HG02938 (cell line): ENCODE measurements at regions not wholly inside any gene's neighbourhood (a gene's known extent, or its start where the extent isn't known, plus 50 kb on each side); places are given as distances from the start of the nearest gene placed in this dataset.

Source experiments
- ATAC-seq: cut with Tn5 transposase; IDR thresholded peaks from one replicate; pipeline ENCODE4 v1.9.1; 2021; ENCODE audit warnings: mild to moderate bottlenecking, moderate library complexity; ENCODE audit not compliant: unreplicated experiment

DNA sequence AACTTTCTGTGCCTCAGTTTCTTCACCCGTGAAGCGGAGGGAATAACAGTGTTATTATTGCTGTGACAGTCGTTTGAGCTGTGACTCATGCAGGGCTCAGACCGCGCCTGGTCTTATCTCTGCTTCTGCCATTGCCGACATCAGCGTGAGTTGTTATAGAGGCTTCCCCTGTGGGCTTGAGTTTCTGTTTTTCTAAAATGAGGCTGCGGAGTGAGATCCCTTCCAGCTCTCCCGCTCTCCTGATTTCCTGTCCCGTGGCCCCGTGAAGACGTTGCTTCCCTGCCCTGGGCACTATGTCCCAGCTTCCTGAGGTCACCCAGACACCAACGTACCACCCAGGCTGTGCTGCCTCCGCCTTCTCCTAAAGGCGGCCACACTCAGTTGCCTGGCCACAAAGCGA is 278.5 kb downstream of the BMP7 start:
- ATAC-seq, result no peak

DNA sequence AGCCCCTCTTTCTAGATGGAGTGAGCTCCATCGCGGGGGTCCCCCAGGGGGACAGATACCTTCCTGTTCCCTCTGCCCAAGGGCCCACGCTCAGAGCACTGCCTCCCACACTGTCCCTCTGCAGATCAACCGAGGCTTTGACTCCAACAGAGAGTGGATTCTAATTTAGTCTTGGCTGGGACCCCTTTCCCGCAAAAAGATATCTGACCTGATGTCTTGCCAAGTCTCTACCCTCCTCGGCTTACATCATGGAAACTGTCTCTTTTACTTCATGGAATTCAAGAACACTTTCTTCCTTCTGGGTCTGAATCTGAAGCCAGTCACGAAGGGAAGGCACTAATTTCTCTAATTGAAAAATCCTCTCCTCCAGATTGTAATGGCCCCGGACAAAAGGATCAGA is 278.0 kb downstream of the BMP7 start:
- ATAC-seq, result no peak

DNA sequence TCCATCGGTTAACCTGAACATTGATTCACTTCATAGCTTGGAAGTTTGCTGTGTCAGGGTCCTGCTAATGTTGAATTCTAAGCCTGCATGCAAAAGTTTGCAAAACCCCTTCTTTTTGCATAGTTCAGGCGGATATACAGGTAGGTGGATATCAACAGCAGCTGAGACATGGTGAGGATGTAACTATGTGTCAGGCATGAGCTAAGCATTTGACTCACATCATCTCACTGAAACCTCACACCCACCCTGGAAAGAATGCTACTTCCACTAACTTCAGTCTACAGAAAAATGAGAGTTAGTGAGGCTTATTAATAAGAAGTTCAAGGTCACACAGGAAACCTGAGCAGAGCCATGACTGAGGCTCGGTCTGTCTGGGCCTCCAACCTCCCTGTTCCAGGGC is 276.9 kb downstream of the BMP7 start:
- no peak for ATAC-seq

DNA sequence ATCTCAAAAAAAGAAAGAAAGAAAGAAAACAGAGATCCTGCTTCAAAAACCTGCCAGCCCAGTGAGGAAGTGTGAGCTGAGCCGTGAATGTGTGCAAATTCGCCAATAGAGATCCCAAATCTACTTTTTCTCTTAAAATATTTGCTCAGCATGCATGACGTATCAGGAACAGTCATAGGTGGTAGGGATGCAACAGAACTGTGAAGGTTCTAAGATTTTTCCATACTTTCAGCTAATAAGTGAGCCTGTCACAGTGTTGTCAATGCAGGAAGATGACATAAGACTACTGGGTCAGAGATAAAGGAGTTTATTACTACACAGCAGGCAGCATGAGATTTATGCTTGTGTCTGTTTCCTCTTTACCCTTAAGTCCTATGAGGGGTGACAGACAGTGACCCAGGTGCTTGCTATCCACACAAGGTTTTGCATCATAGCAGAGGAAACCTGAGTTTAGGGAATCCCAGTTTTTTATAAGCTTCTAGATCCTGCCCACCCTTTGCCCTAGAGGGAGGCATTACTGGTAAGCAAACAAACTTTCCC is 273.4 kb downstream of the BMP7 start:
- ATAC-seq, result no peak

DNA sequence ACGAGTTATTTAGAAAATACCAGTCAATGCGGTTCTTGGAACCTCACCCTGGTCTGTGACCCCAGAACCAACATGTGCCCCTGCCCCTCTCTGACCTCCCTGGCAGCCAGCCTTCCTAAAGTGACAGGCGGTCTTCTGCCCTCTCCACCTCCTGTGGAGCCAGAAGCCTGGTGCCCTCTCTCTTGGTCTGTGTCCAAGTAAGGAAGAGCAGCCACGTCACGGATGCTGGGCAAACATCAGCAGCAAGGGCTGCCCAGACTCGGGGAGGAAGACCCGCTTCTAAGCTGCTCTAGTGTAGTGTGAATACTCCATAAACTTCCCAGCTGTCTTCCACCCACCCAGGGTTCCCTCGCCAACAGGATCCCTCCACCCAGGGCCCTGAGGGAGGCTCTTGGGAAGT is 272.4 kb downstream of the BMP7 start:
- ATAC-seq, result no peak

DNA sequence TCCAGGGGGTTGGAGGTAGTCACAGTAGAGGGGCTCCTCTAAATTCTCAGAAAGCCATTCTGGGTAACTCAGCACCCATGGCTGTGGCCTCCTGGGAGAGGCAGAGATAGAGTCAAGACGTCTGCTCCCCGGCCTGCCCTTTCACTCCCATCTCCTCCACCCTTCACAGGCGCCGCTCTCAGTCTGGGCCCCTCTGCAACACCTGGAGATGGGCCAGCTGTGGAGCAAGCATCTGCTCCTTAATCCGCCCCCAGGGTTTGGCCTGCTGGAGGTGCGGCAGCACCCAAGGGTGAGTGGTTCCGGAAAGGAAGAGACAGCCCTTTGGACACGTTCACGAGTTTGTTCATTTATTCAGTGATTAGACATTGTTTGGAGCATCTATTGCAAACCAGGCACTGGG is 271.3 kb downstream of the BMP7 start:
- ATAC-seq, result no peak

DNA sequence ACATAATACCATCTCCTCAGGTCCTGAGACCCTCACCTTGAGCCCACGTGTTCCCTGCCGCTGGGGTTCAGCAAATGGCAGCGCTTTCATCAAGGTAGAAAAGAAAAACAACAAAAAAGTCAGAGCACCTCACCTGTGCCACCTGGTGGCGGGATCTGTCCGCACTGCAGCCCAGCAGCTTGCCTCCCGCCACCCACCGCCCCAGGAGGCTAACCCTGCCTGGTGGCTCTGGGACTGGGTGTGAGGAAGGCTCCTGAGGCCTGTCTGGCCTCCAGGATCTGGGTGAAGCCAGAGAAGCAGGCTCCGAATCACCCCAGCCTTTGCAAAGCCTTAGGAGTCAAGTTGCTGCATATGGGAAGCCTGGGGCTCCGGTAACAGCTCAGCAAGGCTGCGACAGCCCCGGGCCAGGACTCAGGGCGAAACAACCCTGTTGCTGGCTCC is 270.8 kb downstream of the BMP7 start:
- no peak for ATAC-seq

DNA sequence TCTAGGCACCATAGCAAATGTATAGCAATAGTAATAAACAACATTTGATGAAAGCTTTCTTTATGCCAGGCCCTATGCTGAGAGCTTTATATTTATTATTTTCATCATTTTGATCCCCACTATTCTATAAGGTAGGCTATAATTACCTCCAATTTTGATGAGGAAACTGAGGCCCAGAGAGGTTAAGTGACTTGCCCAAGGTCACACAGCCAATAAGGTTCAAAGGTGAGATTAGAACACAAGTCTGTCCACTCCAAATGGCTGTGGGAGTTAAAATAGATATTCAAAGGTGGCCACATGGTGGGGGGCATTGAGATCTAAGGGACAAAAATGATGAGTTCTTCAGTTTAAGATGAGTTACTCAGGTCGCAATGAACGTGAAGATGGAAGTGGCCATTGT is 269.9 kb downstream of the BMP7 start:
- no peak for ATAC-seq

DNA sequence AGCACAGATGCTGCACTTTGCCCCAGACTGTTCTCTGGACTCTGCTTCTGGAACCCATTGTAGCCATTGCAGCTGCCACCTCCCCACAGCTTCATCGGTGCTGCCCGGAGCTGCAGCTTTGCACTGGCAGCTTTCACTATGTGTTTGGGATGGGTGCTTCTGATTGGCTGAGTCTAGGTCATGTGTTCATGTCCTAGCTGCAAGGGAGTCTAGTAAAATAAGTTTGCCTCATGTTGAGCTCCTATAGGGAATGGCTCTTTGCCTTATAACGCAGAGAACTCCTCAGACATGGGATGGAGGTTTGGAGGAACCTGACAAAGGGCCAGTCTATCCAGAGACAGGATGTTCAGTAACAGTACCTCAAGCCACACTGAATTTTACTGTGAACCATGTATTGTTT is 268.0 kb downstream of the BMP7 start:
- ATAC-seq, result no peak

DNA sequence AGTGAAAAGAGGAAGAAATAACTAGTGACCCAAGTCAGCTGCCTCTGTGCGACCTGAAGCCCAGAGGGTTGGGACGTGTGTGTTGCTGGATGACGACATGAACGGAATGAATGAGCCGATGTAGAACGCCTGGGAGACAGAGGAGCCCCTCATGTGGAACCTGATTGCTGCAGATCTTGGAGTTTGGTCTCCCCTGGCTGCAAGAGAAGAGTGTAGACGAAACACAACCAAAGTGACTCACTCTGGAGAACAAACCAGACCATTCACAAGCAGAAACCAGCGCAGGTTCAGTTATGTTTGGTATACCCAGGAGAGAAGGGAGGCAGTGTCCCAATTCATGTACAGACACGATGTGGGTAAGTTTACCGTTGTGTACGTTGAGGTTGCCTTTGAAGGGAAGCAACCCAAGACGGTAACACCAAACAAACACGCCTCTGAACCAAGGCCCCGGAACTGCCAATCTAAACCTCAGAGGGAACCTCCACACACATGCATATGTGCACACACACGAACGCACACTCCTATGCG is 265.9 kb downstream of the BMP7 start:
- ATAC-seq, result no peak

DNA sequence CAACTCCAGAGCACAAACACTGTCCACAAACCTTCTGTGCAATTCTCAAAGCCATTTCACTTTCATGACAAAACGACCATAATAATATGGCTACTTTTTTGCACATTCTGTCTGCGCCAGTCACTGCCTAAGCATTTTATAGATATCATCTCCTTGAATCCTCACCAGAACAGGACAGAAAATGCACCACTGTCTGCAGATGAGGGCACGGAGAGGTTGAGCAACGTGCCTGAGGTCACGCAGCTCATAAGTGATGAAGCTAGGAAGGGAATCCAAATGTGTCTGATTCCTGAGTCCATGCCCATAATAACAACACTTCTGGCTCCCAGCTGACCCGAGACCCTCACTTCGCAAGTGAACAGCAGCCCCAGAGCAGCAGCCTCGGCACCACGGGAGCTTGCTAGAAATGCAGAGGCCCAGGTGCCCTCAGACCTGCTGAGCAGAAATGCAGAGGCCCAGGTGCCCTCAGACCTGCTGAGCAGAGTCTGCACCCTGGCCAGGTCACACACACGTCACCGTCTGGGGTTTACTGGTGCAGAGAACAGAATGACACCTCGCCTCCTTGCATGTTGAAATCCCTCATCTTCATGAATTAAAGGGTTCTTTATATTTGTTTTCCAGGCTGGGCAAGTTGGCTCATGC is 265.2 kb downstream of the BMP7 start:
- no peak for ATAC-seq

DNA sequence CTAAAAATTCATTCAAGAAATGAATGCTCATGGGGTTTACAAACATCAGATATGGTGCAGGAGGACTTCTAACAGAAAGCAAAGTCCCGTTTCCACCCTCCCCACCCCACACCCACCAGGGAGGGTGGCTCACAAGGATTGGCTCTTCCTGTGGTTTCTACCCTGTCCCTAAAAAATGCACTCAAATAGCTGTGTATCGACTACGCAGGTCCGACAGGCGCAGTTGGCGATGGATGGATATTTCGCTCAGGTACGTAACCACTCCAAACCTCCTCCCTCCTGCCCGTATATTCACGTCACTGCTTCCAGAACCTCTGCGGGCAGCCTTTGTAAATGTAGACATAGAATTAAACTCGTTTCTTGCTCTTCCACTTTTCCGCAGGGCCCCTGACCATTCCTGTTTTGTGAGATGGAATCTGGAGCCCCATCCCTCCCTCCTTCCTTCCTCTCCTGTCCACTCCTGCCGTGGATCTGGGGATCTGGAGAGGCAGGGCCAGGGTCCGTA is 264.3 kb downstream of the BMP7 start:
- no peak for ATAC-seq

DNA sequence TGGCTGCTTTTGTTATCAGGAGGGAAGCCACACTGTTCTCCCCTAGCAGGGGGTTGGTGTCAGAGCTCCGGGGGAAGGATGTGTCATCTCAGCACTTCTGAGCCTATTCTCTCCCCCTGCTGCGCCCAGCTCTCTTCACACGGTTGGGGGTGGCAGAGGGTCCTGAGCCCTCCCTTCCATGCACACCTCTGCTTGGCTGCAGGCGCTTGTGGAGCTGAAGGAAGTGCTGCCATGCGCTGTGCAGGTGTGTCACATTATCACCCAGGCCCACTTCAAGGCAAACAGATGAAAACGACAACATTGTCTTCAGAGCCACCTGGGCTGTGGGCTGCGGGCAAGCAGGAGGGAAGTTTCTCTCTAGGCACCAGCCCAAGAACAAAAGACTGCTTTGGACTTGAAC is 263.4 kb downstream of the BMP7 start:
- ATAC-seq, result no peak

DNA sequence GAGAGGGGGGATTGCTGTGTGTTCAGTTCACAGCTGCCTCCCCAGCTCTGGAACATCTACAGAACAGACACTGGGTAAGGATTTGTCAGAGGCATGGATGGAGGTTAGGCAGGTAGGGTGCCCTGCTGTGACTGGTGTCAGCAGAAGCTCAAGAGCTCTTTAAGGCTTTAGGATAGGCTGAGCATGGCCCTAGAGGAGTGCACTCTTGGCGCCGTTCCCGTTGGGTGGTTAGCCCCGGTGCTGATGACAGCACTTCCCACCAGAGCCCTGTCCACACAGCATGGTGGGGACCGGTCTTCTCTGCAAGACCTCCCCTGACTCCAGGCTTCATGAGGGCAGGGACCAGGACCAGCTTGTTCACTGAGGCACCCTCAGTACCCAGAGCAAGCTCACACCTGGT is 262.0 kb downstream of the BMP7 start:
- ATAC-seq, result no peak

DNA sequence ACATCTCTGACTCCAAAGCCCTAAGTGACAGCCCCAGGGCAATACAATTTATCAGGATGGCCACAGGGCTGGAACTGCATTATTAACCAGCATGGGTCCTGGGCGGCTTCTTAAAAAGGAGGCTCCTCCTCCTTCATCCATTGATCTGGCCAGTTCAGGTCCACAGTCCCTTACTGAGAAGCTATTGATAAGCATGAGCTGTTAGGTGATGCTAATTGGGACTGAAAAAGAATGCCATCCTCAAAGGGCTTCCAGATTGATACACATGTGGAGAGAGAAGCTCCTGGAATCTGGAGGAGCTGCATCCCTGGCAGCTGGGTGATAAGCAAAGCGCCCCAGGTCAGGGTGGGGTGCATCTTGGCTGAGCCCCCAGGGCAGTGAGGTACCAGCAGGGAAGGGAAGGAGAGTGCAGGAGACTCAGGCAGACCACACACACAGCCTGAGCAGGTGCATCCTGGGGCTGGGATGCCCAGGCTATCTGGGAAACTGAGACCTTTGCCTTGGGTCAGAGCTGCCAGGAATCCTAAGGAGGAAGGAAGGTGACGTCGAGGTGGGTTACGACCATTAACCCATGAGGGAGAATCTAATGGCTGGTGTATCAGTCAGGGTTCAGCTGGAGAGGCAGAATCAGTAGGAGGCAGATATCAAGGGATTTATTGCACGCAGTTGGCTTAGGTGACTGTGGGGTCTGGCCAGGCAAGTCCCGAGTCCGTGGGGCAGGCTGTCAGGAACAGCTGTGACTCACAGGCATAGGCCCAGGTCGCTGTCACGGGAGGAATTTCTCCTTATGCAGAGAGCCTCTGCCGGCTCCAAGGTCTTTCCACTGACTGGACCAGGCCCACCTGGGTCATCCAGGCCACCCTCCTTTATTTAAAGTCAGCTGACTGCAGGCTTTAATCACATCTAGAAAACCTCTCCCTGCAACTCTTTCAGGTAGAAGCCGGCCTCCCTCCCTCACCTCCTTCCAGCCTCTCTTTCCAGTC is 261.2 kb downstream of the BMP7 start:
- ATAC-seq, result no peak

DNA sequence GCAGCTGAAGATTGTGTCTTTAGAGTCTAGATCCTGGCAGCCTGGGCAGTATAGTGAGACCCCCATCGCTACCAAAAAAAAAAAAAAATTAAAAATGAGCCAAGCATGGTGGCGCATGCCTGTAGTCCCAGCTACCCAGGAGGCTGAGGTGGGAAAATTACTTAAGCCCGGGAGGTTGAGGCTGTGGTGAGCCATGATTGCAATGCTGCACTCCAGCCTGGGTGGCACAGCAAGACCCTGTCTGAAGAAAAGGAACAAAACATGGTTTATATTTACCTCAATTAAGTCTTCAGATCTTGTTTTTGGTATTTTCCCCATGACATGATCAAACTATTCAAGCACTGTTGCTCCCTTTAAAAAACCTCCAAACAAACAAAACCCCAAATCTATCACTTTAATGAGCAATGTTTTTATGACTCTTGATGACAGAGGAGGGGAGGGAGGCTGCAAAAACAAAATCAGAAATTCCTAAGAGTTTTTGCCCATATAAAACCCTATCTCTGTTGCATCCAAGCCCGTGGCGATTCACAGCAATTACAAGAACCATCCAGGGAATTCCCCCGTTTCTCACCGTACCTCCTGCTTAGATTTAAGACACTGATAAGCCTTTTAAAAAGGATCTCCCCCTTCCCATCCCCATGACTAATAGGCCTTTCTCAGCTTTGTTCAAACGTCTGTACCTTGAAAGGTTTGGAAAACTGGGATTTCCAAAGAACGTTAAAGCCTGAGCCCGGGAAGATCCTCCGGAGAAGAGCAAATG is 259.9 kb downstream of the BMP7 start:
- ATAC-seq, result no peak

DNA sequence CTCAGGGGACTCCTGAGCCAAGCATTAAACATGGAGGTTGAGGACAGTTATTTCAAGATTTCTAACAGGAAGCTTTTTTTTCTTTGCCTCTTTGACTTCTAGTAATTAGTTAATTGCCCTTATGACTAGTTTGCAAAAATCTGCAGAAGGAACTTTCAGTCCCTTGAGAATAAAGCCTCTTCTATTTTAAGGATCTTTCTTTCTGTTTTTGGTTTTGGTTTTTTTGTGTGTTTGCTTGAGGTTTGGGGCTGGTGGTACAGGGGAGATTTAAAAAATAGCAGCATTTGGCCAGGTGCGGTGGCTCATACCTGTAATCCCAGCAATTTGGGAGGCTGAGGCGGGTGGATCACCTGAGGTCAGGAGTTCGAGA is 259.3 kb downstream of the BMP7 start:
- no peak for ATAC-seq

DNA sequence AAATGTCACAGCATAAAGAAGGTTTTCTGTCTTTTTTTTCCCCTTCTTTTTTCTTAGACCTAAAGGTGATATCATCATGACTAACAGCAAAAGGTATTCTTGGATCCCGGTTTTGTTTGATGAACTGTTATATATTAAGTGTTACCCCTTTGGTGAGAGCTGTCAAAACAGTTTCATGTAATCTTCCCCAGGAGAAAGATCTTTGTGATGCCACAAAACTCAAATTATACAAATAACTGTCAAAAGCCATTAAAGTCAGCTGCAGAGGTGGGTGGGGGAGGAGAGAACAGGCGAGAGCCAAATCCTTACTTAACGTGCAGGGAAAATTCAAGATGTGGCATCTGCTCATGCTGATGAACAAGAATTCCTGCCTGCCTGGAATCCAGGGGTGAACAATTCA is 258.2 kb downstream of the BMP7 start:
- ATAC-seq, result no peak

DNA sequence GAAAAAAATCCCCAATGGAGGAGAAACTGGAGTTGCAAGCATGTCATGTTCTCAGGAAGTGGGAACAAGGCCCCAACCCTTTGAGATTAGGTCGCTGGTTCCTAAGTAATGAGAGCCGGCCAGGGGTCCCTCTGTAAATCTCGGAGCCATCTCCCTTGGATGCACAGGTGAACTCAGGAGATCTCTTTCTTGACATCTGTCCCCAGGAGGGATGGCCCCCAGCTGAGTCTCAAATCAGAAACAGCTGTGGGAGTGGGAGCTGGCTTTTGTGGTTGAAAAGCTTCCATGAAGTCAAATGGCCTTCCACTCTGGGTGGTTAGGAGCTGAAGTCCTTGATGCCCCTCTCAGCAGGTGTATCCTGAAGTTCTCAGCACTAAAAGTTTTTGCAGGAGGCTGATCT is 257.1 kb downstream of the BMP7 start:
- no peak for ATAC-seq

DNA sequence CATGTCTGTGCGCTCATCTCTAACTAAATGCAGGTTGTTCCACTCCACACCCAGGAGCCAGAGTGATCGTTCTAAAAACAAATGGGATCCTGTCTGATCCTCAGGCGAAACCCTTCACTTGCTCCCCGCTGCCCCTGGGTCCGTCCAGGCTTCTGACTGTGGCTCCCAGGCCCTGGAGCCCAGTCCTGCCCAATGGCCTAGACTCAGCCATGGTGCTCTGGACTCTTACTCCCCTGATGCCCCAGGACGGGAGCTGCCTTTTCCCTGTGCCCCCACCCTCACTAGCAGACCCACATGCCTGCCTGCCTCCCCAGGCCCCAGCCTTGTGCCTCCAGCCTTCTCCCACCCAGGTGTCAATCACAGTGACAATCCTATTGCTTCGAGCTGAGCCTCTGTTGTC is 256.7 kb downstream of the BMP7 start:
- no peak for ATAC-seq

DNA sequence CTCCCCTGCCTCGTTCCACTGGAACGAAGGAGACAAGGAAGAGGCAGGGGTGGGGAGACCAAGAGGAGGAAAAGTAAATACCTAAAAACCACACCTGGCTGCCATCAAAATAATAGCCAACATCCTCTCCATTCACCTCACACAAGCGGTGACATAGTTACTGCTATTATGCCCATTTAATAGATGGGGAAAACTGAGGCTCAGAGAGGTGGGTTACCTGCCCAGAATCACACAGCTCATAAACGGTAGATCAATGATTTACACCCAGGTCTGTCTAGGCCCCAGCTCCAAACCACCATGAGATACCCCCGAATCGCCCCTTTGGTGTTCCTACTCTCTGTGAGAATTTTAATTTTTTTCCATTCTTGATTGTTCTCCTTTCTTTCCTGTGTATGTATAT is 253.8 kb downstream of the BMP7 start:
- no peak for ATAC-seq
